ENCODE measurements at regions not wholly inside any gene's neighbourhood (a gene's known extent, or its start where the extent isn't known, plus 50 kb on each side); places are given as distances from the start of the nearest gene placed in this dataset.

GRCh38 chr5:86108825-86109224 is 508.9 kb upstream of the COX7C start:
- TF ChIP-seq CTCF (IDR thresholded peaks at IDR 0.05) (no peak), POLR2AphosphoS5 (IDR thresholded peaks at IDR 0.05) (no peak), POLR2A (IDR thresholded peaks at IDR 0.05) (no peak)

Data from transverse colon (tissue), 4 donors.